GM12872 (cell line): ENCODE measurements at regions not wholly inside any gene's neighbourhood (a gene's known extent, or its start where the extent isn't known, plus 50 kb on each side); places are given as distances from the start of the nearest gene placed in this dataset.

ENCODE experiments used
- TF ChIP-seq, protein P1 (sequence below): IDR thresholded peaks from 3 replicates; pipeline ENCODE4 v1.5.1; 2011; ENCODE audit warnings: low read depth, mild to moderate bottlenecking, low read length, moderate library complexity; ENCODE audit not compliant: insufficient read depth

DNA sequence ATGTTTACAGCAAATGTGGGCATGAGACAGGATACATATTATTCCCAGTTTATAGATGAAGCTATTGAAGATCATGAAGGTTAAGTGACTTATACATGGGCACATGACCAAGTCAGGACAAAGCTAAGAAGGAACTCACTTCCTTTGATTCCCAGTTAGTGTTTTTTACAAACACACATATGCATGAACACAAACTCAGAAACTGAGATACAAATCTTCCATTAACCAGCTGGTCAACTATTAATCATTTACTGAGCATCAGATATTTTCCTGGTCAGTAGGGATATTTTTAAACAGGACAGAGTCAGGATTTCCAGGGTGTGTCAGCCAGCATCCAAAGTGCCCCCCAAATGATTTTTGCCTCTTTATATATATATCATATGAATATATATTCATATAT is 222.2 kb downstream of the OGFRL1 start:
- TF ChIP-seq, protein P1, sequence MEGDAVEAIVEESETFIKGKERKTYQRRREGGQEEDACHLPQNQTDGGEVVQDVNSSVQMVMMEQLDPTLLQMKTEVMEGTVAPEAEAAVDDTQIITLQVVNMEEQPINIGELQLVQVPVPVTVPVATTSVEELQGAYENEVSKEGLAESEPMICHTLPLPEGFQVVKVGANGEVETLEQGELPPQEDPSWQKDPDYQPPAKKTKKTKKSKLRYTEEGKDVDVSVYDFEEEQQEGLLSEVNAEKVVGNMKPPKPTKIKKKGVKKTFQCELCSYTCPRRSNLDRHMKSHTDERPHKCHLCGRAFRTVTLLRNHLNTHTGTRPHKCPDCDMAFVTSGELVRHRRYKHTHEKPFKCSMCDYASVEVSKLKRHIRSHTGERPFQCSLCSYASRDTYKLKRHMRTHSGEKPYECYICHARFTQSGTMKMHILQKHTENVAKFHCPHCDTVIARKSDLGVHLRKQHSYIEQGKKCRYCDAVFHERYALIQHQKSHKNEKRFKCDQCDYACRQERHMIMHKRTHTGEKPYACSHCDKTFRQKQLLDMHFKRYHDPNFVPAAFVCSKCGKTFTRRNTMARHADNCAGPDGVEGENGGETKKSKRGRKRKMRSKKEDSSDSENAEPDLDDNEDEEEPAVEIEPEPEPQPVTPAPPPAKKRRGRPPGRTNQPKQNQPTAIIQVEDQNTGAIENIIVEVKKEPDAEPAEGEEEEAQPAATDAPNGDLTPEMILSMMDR: no peak

DNA sequence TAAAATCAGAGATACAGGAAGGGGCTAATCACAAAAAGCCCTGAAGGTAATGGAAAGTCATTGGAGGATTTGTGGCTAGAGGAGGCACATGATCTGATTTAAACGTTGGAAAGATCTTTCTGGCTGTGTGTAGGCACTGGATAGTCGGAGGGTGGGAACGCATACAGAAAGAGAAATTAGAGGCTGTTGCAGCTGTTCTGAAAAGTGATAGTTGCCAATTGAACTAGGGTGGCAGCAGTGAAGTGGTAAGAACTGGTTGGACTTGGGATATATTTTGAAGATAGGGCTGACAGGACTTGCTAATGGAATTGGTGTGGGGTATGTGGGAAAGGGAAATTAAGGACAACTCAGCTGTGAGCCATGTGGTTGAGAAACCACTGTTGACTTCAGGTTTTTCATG is 223.6 kb downstream of the OGFRL1 start:
- TF ChIP-seq, protein P1: no peak

DNA sequence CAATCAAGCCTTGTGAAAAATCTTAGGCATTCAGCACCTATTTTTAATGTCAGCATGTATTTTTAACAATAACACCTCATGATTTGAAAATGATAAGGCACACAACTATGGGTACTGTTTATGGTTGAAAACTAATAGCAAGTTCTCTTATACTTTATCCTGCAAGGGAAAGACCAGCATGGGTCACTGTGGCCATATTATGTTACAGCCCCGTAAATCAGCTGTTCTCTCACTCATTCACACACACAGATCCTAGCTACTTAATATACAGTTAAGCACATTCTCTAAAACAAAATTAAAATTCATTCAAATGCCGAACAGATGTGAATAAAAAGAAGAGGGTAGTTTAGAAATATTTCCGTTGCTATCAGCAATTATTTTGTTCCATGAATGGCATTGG is 224.4 kb downstream of the OGFRL1 start:
- TF ChIP-seq, protein P1: no peak

DNA sequence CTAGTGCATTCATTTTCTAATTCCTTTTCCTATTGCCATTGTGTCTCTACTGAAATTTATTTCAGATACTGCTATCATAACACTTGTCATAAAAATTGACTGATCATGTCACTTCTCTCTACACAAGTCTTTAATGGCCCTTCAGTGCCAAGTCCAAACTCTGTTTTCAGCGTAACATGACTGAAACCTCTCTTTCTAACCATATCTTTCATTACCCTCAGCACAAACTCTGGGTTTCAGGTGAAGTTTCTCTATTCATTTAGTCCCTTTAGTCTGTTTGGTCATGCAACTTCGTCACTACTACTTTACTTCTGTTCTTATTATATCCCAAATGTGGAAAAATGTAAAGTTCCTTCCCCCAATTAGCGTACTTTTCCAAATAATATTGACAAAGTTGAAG is 234.9 kb downstream of the OGFRL1 start:
- TF ChIP-seq, protein P1: no peak

DNA sequence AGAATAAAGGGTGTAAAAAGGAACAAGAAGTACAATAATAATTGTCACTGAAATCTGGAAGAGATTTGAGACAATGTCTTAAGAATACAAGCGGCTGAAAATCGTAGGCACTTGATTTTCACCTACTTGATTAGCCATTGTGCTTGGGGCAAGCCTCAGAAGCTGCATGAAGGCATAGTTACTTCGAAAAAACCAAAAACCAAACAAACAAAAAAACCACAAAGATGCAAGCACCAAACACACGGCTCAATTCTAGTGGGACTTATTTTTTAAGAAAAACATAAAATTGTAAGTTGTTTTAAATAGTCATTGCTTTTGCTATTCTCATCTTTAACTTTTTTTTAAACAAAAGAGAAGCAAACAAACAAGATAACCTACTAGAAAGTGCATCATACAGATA is 235.6 kb downstream of the OGFRL1 start:
- TF ChIP-seq, protein P1: no peak

DNA sequence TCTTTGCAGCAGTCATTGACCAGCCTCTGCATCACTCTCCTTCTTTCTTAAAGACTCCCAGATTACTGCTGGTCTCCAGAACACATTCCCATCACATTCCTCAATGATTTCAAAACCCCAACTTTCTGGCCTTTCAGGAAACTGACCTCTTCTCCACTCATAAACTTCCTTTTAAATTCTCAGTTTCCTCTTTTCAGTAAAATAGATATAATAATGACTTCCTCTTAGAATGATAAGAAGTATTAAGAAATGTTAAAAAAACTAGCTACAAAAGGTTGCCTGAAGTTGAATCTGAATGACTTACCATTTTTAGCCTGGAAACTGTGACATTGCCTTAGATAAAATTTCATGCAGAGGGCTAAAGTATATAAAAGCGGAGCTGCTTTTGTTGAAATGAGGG is 239.3 kb downstream of the OGFRL1 start:
- TF ChIP-seq, protein P1: no peak

DNA sequence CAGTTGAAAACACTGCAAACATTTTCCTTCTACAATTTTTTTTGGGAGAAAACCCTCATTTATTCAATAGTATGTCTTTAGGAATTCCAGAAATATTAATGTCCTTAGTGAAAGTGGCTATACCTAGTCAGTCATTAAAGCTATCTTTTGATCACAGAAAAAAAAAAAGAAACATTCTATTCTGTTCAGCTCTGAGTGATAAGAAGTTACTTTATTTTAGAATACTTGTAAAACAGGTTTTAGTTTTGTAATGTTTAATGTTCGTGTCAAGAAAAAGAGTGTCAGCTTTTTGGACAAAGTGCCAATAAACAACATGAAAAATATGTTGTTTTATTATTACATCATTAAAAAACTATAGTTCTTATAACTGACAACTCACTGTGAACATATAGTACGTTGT is 240.4 kb downstream of the OGFRL1 start:
- TF ChIP-seq, protein P1: no peak

DNA sequence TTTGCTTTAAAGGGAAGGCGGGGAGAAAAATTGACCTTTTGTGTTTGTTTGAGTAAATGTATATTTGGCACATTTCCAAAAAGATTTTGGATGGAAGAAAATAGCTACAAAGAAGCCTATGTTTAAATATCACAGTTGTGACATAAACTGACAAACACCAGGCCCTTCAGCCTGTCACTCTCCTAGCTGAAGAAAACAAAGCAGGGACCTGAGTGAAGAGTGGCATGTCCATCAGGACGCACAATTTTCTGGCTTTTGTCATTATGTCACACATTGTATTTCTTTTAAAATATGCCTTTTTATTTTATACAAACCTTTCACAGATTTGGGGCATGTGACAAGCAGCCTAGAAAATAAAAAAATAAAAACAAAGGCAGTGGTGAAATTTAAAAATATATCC is 241.2 kb downstream of the OGFRL1 start:
- TF ChIP-seq, protein P1: no peak
